Posterior cingulate gyrus (tissue), 11 donors: ENCODE measurements at regions not wholly inside any gene's neighbourhood (a gene's known extent, or its start where the extent isn't known, plus 50 kb on each side); places are given as distances from the start of the nearest gene placed in this dataset.

Experiments
- DNase-seq, 10 donors: peaks; one replicate each; pipeline versions ENCODE4 v3.0.0 to v3.0.0-alpha.2; 2020 to 2021; ENCODE audit warnings: mixed read lengths in 3 of 10
- intact Hi-C: fragments of 100-400 bp; cut with DNase I; formaldehyde crosslinking; loops from one replicate; pipeline ENCODE4 v1.15.1; 2023

- intact Hi-C loops = no loop called here
- peak in 8 of 10 donors; percentile 10 to 88 (median 54) for DNase-seq
Observed at GRCh38 chr3:106814231-106814630, 563.0 kb upstream of the CCDC54 start.

- DNase-seq = no peak
- intact Hi-C loops = no loop called here
Observed at GRCh38 chr3:106816838-106817237, 560.4 kb upstream of the CCDC54 start.

DNA sequence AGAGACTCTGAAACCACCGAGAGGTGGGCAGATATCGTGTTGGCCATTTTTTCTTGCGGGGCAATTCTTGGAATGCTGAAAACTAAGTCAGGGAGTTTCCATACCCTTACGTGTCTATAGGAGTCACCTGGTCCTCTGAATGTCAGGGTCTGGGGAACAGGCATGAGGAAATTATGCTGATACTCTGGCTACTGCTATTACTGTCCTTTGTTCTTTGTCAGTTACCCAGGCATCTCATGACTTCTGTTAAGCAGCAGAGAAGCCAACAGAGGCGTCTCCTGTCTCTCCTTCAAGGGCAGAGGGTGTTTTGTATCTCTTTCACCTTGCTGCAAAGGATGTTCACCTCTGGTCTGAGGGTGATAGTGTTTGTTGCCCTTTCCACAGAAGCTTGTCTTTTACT lies 559.5 kb upstream of the CCDC54 start:
- intact Hi-C loops = no loop called here
- no peak for DNase-seq

DNA sequence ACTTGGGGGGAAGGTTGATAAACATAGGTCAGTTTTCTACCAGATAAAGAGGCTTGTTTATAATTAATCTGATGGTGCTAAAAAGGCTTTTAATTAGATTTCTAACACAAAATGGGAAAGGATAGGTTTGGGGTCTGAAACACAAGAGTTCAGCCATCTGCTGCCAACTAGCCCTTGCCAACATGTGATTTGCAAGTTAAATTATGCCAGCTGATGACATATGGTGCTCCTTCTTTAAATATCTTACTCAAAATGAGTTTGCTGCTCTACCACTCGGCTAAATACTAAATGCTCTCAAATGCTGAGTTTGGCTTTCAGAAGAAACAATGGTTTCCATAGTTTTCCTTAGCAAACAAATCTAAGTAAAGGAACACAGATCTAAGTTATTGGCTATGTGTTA lies 557.8 kb upstream of the CCDC54 start:
- intact Hi-C loops = no loop called here
- no peak for DNase-seq

- intact Hi-C loops = no loop called here
- peak in 3 of 10 donors; percentile 61 to 75 (median 67) for DNase-seq
Observed at GRCh38 chr3:106820726-106821362, 556.4 kb upstream of the CCDC54 start.

GRCh38 chr3:106821801-106822200 lies 555.4 kb upstream of the CCDC54 start:
- no peak for DNase-seq
- intact Hi-C loops = no loop called here

DNA sequence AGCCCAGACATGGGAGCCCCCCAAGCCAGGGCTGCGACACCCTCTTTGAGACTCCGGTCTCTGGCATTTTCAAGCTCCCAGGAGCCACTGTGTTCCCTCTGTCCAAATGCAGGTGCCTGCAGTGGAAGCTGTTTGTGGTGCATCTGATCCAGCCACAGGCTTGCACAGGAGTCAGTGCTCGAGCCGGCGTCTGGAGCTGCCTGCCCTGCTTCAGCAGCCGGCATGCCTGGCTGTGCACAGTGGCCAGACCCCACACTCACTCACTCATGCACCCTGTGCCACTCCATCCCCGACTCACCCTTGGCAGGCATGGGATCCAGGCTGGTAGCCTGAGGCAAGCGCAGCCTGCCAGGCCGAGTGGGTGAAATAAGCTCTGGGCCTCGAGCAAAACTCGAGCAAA lies 555.0 kb upstream of the CCDC54 start:
- peak in 2 of 10 donors; percentile 9 to 55 for DNase-seq
- intact Hi-C loops = no loop called here

DNA sequence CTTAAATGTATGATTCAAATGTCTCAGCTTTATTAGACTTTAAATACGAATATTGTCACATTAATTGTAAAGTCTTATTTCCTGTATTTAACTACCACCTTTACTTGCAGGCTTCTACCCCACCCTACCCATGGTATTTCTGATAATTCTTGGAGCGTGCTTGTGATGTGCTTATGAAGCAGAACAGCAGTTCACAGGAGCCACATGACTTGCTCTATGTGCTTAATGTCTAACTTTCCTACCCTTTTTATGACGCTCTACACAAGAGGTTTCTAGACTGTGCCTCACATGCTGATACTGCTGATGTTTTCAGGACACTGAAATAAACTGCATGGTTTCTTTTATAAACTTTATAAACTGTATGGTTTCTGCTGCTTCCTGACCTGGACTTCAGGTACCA lies 553.5 kb upstream of the CCDC54 start:
- intact Hi-C loops = no loop called here
- no peak for DNase-seq

GRCh38 chr3:106824856-106825255 lies 552.4 kb upstream of the CCDC54 start:
- intact Hi-C loops = no loop called here
- DNase-seq = peak in 1 of 10 donors; percentile 17

- no peak for DNase-seq
- intact Hi-C loops = no loop called here
Observed at GRCh38 chr3:106825962-106826605, 551.2 kb upstream of the CCDC54 start.

- intact Hi-C loops = no loop called here
Observed at GRCh38 chr3:106826791-106827311, 550.4 kb upstream of the CCDC54 start.

DNA sequence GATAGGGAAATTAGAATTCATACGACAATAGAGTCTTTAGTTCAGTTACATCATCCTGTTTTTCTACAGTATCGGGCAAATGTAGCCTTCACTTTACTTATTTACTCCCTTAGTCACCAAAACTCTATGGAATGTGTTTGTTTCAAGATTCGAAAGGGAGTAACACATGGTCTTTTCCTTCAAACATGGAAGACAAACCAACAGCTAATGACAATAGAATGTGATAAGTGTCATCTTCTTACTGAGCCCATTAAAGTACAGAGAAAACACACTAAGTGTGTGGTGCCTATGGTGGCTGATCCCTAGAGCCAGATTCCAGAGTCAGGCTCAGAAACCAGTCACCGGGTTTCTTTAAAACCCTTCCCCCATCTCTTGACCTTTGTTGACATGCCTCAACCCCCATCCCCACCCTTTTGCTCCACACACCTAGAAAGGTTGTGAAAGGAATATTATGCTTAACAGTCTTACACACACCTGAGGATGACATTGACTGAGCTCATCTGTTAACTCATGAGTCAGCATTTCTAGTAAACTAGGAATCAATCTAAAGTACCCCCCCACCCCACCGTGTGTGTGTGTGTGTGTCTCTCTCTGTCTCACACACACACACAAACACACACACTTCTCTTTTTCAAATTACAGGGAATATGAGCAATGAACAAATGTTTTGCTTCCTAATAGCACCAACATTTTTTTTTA lies 549.6 kb upstream of the CCDC54 start:
- intact Hi-C loops = no loop called here

More at GRCh38 chr3:106826791-106827311, 550.4 kb upstream of the CCDC54 start:
- DNase-seq = no peak

GRCh38 chr3:106829206-106829605 lies 548.0 kb upstream of the CCDC54 start:
- intact Hi-C loops = no loop called here
- DNase-seq = no peak

More for the DNA sequence above, 549.6 kb upstream of the CCDC54 start:
- no peak for DNase-seq

- no peak for DNase-seq
- intact Hi-C loops = no loop called here
Observed at GRCh38 chr3:106830334-106830733, 546.9 kb upstream of the CCDC54 start.

GRCh38 chr3:106836906-106837305 lies 540.3 kb upstream of the CCDC54 start:
- DNase-seq = no peak
- intact Hi-C loops = no loop called here

GRCh38 chr3:106837616-106838015 lies 539.6 kb upstream of the CCDC54 start:
- DNase-seq = no peak
- intact Hi-C loops = no loop called here

- DNase-seq = no peak
- intact Hi-C loops = no loop called here
Observed at GRCh38 chr3:106839576-106840280, 537.5 kb upstream of the CCDC54 start.

- intact Hi-C loops = no loop called here
- no peak for DNase-seq
Observed at GRCh38 chr3:106840319-106840718, 536.9 kb upstream of the CCDC54 start.

DNA sequence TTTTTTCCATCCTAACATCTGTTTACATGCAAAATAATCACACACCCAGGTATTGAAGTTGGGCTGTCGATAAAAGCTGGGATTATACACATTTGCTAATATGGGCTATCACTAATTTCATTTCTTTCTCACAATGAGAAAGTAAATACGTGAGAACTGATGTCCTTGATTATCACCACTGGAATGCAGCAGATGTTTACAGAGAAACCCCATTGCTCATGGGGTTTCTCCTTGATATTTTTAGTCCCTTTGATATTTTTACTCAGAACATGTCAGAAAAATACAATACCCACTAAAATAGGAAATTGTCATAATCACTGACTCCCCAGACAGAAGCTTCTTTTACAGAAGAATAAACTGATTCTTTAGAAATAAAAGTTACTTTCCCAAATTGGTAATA lies 535.1 kb upstream of the CCDC54 start:
- DNase-seq = no peak
- intact Hi-C loops = no loop called here

DNA sequence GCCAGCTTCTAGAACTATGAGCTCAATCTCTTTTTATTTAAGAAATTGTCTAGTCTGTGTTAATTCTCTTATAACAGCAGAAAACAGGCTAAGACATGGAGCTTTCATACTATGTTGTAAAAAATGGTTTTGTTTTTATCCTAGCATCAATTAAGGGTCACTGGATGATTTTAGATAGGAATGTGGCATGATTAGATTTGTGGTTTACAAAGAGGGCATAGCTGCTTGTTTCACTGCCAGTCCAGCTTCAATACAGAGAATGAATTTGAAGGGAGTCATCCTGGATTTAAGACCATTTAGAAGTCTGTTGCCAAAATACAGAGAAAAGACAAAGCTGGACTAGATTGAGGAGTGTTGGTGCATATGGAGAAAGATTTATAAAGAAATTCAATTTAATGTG lies 532.6 kb upstream of the CCDC54 start:
- DNase-seq = no peak
- intact Hi-C loops = no loop called here

DNA sequence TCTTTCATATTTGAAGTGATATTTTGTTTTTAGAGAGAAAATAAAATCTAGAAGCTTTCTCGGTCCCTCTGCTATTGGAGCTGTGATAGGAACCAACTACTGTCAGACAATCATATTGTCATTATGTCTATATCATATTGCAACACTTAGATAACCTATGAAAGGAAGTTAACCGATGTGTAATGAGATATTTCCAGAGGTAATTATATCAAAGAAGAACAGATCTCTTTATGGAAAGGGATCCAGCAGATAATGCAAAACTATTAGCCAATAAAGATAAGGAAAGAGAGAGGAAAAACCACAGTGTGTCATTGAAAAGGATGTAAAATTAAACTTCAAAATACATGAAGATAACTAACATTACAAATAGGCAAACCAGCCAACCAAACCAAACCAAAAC lies 529.1 kb upstream of the CCDC54 start:
- no peak for DNase-seq
- intact Hi-C loops = no loop called here
